ENCODE measurements at regions not wholly inside any gene's neighbourhood (a gene's known extent, or its start where the extent isn't known, plus 50 kb on each side); places are given as distances from the start of the nearest gene placed in this dataset.

DNA sequence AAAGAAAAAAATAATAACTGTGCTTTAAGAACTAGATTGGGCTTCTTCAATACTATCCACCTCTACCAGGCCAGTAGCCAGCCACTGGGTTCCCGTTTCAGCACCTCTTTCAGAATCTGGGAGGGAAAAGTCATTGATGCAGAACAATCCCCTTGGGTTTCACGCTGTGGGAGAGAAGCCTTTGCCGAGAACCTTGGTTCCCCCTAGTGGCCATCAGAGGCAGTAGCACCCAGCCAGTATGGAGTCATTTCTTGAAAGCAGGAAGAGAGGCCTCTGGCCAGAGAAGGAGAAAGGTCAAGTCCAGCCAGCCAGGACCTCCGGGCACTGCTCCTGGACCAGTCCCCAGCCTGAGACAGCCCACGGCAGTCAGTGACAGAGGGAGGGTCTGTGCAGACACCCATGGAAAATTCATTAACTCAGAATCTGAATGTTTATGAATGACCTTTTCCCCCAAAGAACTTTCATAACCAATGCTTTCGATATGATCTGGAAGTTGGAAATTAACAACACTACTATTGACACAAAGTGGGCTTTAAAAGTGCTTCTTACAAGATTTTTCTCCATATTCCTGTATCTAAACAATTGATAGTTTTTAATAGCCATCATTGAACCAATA lies 51.2 kb upstream of the CDH5 start:
- Histone ChIP-seq H3K27ac (no peak overlapping the region), H3K4me3 (IDR thresholded peaks at IDR 0.05; ENCODE audit: insufficient read depth, low read depth, low read length) (no peak overlapping the region), H4K20me1 (ENCODE audit: insufficient read depth) (no peaks in the 10 kb centered on the region), H2AFZ (ENCODE audit: low read depth) (peak overlapping the region; percentile 55; the same call in 1 of the 2 replicates), H3K27me3 (ENCODE audit: insufficient read depth, low read depth) (no peaks in the 10 kb centered on the region), H3K9ac (no peak overlapping the region), H3K4me2 (no peak overlapping the region), H3K36me3 (ENCODE audit: insufficient read depth) (no peaks in the 10 kb centered on the region), H3K79me2 (ENCODE audit: insufficient read depth, low read depth) (no peaks in the 10 kb centered on the region), H3K4me1 (ENCODE audit: low read depth, poor library complexity, severe bottlenecking) (no peaks in the 10 kb centered on the region)
- peak; percentile 97 for TF ChIP-seq CTCF (conservative IDR thresholded peaks at IDR 0.05; ENCODE audit: low read depth, low read length)

DNA sequence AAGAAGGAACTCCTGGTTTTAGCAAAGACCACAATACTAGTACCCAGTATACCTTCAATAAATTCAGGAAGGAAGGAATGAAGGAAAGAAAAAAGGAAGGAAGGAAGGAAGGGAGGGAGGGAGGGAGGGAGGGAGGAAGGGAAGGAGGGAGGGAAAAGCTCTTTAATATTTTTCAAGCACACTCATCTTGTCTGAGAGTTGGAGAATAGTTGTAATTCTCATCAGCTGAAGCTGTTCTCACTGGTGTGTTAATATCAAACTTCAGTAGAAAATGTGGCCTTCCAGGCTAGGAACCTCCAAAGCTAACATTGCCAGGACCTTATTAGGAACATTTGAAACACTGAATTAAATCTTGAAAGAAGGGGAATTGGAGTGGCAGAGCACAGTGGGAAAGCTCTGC lies 55.2 kb upstream of the CDH5 start:
- Histone ChIP-seq H3K79me2 (ENCODE audit: insufficient read depth, low read depth) (no peaks in the 10 kb centered on the region), H3K4me3 (IDR thresholded peaks at IDR 0.05; ENCODE audit: insufficient read depth, low read depth, low read length) (no peak overlapping the region), H3K27ac (no peak overlapping the region), H3K9ac (no peak overlapping the region), H4K20me1 (ENCODE audit: insufficient read depth) (no peaks in the 10 kb centered on the region), H3K27me3 (ENCODE audit: insufficient read depth, low read depth) (no peaks in the 10 kb centered on the region), H3K36me3 (ENCODE audit: insufficient read depth) (no peaks in the 10 kb centered on the region), H2AFZ (ENCODE audit: low read depth) (no peak overlapping the region), H3K4me2 (no peak overlapping the region), H3K4me1 (ENCODE audit: low read depth, poor library complexity, severe bottlenecking) (no peaks in the 10 kb centered on the region)
- no peak for TF ChIP-seq CTCF (conservative IDR thresholded peaks at IDR 0.05; ENCODE audit: low read depth, low read length)

GRCh38 chr16:66309215-66309807 lies 57.2 kb upstream of the CDH5 start:
- Histone ChIP-seq H3K36me3 (ENCODE audit: insufficient read depth) (no peaks in the 10 kb centered on the region), H3K4me3 (IDR thresholded peaks at IDR 0.05; ENCODE audit: insufficient read depth, low read depth, low read length) (no peak overlapping the region), H3K27ac (no peak overlapping the region), H3K27me3 (ENCODE audit: insufficient read depth, low read depth) (no peaks in the 10 kb centered on the region), H3K4me1 (ENCODE audit: low read depth, poor library complexity, severe bottlenecking) (no peaks in the 10 kb centered on the region), H3K79me2 (ENCODE audit: insufficient read depth, low read depth) (no peaks in the 10 kb centered on the region), H2AFZ (ENCODE audit: low read depth) (no peak overlapping the region), H3K9ac (no peak overlapping the region), H4K20me1 (ENCODE audit: insufficient read depth) (no peaks in the 10 kb centered on the region), H3K4me2 (no peak overlapping the region)
- no peak for TF ChIP-seq CTCF (conservative IDR thresholded peaks at IDR 0.05; ENCODE audit: low read depth, low read length)

DNA sequence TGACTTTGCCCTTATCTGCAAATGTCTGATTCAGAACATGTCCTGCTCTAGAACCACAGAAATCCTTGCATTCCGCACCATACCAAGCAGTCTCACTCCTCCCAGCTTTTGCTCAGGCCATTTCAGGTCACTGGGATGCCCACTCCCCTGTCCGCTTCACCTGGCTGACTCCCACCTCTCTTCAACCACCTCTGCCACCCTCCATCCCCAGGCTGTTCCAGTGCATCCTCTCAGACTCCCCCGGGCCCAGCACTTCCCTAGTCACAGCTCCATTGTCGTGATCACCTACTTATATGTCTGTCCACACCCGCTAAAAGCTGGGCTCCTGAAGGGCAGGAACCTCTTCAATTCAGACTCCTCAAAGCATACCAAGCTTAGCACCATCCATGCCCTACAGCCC lies 58.4 kb upstream of the CDH5 start:
- H4K20me1 ChIP-seq (ENCODE audit: insufficient read depth), result no peaks in the 10 kb centered on the region
- no peaks in the 10 kb centered on the region for H3K36me3 ChIP-seq (ENCODE audit: insufficient read depth)
- no peaks in the 10 kb centered on the region for H3K79me2 ChIP-seq (ENCODE audit: insufficient read depth, low read depth)
- no peak for TF ChIP-seq CTCF (conservative IDR thresholded peaks at IDR 0.05; ENCODE audit: low read depth, low read length)
- H3K9ac ChIP-seq, result no peak overlapping the region
- H2AFZ ChIP-seq (ENCODE audit: low read depth), result no peak overlapping the region
- no peaks in the 10 kb centered on the region for H3K27me3 ChIP-seq (ENCODE audit: insufficient read depth, low read depth)
- no peak overlapping the region for H3K4me3 ChIP-seq (IDR thresholded peaks at IDR 0.05; ENCODE audit: insufficient read depth, low read depth, low read length)
- H3K4me2 ChIP-seq, result no peak overlapping the region
- no peak overlapping the region for H3K27ac ChIP-seq
- H3K4me1 ChIP-seq (ENCODE audit: low read depth, poor library complexity, severe bottlenecking), result no peaks in the 10 kb centered on the region
